HL-60 (cell line): ENCODE measurements at regions not wholly inside any gene's neighbourhood (a gene's known extent, or its start where the extent isn't known, plus 50 kb on each side); places are given as distances from the start of the nearest gene placed in this dataset.

Experiments used
- DNase-seq, 2 experiments: peaks; one replicate each; pipeline ENCODE4 v3.0.0-alpha.2; 2010 to 2020; ENCODE audit warnings: low read depth in 1 of 2, low spot score in 1 of 2
- H3K27ac ChIP-seq: fragments of 250-450 bp; sonication (Bioruptor Pico); replicated peaks from 2 replicates; pipeline ENCODE4 v1.5.1; 2020; ENCODE audit warnings: mild to moderate bottlenecking, moderate library complexity
- H3K27me3 ChIP-seq: fragments of 250-450 bp; sonication (Bioruptor Pico); 2 replicates; pipeline ENCODE4 v1.5.1; 2021; ENCODE audit warnings: mild to moderate bottlenecking, moderate library complexity; ENCODE audit not compliant: insufficient read depth, poor library complexity, severe bottlenecking
- H3K4me3 ChIP-seq: replicated peaks from 2 replicates; pipeline ENCODE4 v1.5.1; 2011; ENCODE audit warnings: mild to moderate bottlenecking, control low read depth, low read length; ENCODE audit not compliant: insufficient read depth
- GABPA ChIP-seq: IDR thresholded peaks from 2 replicates; pipeline ENCODE4 v1.6.1; 2012; ENCODE audit warnings: low read depth
- POLR2AphosphoS5 ChIP-seq: IDR thresholded peaks from 2 replicates; pipeline ENCODE4 v1.6.1; 2012; ENCODE audit warnings: low read depth
- REST ChIP-seq: IDR thresholded peaks from 2 replicates; pipeline ENCODE4 v1.6.1; 2012; ENCODE audit warnings: low read depth; ENCODE audit not compliant: insufficient replicate concordance
- SPI1 ChIP-seq: IDR thresholded peaks from 2 replicates; pipeline ENCODE4 v1.6.1; 2012; ENCODE audit warnings: low read depth, mild to moderate bottlenecking, borderline replicate concordance
- TF ChIP-seq, protein P1 (sequence below): IDR thresholded peaks from one replicate; pipeline ENCODE4 v1.5.1; 2011; ENCODE audit warnings: low read length, control low read depth, inconsistent platforms; ENCODE audit not compliant: insufficient read depth

DNA sequence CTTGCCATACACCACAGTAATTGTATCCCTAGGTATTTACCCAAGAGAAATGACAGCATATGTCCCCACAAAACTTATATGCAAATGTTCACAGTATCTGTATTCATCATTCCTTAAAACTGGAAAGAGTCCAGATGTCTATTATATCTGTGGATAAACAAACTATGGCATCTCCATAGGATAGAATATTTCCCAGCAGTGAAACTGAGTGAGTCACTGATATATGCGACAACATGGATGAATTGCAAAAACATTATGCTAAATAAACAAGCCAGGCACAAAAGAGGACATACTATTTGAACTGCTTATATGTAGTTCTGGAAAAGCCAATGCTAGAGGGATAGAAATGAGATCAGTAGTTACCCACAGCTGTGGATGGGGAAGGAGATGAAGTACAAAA lies 359.4 kb upstream of the DSEL start:
- no peak overlapping the region for H3K27ac ChIP-seq
- DNase-seq = no peak
- H3K4me3 ChIP-seq = no peak overlapping the region
- no peaks in the 10 kb centered on the region for H3K27me3 ChIP-seq
- TF ChIP-seq POLR2AphosphoS5 (no peak), SPI1 (no peak), REST (no peak), GABPA (no peak)
- TF ChIP-seq, protein P1, sequence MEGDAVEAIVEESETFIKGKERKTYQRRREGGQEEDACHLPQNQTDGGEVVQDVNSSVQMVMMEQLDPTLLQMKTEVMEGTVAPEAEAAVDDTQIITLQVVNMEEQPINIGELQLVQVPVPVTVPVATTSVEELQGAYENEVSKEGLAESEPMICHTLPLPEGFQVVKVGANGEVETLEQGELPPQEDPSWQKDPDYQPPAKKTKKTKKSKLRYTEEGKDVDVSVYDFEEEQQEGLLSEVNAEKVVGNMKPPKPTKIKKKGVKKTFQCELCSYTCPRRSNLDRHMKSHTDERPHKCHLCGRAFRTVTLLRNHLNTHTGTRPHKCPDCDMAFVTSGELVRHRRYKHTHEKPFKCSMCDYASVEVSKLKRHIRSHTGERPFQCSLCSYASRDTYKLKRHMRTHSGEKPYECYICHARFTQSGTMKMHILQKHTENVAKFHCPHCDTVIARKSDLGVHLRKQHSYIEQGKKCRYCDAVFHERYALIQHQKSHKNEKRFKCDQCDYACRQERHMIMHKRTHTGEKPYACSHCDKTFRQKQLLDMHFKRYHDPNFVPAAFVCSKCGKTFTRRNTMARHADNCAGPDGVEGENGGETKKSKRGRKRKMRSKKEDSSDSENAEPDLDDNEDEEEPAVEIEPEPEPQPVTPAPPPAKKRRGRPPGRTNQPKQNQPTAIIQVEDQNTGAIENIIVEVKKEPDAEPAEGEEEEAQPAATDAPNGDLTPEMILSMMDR = no peak

GRCh38 chr18:67875060-67875459 lies 358.5 kb upstream of the DSEL start:
- no peak overlapping the region for H3K4me3 ChIP-seq
- TF ChIP-seq GABPA = no peak
- TF ChIP-seq, protein P1 = no peak
- TF ChIP-seq REST = no peak
- no peak for TF ChIP-seq POLR2AphosphoS5
- no peak for TF ChIP-seq SPI1
- no peak for DNase-seq
- no peaks in the 10 kb centered on the region for H3K27me3 ChIP-seq
- H3K27ac ChIP-seq = no peak overlapping the region

- no peak overlapping the region for H3K27ac ChIP-seq
- no peaks in the 10 kb centered on the region for H3K27me3 ChIP-seq
- no peak for DNase-seq
- H3K4me3 ChIP-seq = no peak overlapping the region
- TF ChIP-seq SPI1 (no peak), GABPA (no peak), REST (no peak), POLR2AphosphoS5 (no peak)
- TF ChIP-seq, protein P1 = no peak
Measured at GRCh38 chr18:67865400-67865799, 348.9 kb upstream of the DSEL start.
